Activated CD4-positive, alpha-beta T cell treated with anti-CD3 and anti-CD28 coated beads for 48 hours (primary cell): ENCODE measurements at regions not wholly inside any gene's neighbourhood (a gene's known extent, or its start where the extent isn't known, plus 50 kb on each side); places are given as distances from the start of the nearest gene placed in this dataset.
"Not testable (repeated sequence)": the region's sequence is repeated elsewhere in the genome, so short reads cannot be mapped to it uniquely, and the experiment has no call there.

ENCODE experiments used
- DNase-seq: peaks from one replicate; pipeline ENCODE4 v3.0.0-alpha.2; 2020

DNA sequence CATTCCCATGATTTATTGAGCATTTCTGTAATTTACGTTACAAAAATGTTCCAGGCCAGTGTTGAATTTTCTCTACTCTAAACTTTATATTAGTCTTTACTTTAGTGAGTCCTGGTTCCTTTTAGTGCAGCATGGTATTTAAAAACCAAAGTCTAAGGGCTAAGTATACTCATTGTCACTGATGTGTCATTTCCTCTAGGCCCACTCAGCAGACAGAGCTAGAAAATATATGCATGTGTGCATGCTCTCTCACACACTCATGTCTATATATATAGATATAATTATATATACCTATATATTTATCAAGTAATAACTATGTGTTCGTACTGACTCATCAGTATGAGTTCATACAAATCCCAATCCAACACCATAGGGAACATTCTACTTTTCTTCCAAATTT lies 132.5 kb upstream of the SLC8A1 start:
- no peak for DNase-seq

DNA sequence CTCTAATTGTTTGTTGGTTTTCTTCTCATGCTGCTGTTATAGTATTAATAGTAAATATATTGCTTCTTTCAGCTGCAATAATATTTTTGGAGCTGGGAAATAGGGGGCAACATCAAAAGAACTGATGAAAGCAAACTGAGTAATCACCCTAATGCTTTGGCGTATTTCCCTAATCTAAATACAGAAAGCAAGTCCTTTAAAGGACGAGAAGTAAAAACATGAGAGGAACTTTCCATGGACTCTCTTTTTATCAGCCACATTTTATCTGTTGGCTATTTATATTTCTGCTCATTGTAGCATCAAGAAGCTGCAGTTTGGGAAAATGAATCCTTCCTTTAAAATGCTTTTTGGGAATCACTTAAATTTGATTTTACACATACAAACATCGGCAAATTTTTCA lies 139.9 kb upstream of the SLC8A1 start:
- no peak for DNase-seq

DNA sequence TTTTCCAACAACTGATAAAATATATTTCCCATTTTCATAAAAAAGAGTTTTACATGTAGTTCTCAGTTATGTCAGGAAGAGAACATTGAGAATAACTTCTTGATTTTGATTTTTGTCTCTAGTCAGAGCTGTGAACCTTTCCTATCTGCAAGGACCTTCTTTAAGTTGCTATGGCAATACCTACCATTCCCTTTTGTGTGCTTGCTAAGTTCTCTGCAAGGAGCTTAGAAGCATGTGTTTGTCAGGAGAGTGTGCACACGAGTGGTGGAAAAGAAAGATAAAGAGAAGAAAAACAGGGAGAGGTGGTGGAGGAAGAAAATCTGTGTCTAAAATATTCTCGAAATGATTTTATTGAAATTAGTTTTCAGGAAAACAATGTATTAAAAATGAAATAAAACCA lies 140.3 kb upstream of the SLC8A1 start:
- DNase-seq = no peak

DNA sequence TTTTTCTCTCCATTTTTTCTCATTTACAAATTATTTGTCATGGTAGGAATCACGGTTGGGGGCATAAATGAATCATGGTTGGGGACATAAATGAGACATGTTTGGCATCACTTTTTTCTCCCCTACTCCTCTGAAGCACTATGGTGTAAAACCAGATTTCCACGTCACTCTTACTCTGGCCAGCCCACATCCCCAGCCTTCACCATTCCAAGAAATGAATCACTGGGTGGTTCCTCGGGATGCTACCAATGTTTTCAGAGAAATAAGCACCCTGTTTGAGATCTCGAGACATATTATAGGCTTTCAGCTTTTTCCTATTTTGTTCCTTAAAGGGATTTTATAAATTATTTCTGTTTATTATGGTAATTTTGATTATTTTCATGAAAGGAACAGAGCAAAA lies 155.0 kb upstream of the SLC8A1 start:
- DNase-seq = no peak

DNA sequence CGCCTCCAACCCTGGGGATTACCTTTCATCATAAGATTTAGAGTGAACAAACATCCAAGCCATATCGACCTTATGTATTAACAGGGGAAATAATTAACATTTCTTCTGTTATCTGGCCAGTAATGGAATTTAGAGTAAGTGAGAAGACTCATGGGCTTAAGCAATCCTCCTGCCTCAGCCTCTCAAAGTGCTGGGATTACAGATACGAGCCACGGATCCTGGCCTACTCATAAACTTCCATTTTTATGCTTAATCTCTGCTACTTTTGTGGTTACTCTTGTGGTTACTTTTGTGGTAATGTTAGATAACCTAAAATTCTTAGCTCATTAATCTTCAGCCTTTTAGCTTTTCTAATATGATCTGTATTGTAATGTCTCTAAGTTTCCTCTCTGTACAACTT lies 159.3 kb upstream of the SLC8A1 start:
- DNase-seq = no peak

DNA sequence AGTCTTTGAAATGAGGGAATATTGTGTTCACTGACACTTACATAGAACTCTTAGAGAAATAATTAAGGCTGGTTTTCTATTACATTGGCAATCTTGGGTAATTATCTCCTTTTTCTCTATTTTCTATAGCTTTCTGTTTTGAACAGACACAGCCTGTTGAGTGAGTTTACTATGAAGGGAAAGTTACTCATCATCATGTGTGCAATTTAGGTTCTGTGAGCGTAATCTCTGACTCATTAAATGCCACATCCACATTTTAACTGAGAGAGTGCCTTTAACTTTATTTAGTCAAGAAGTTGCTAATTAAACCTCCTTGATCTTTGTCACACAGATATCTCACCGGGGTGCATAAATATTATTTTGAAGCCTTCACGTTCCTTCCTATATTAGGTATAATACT lies 174.0 kb upstream of the SLC8A1 start:
- DNase-seq = no peak

DNA sequence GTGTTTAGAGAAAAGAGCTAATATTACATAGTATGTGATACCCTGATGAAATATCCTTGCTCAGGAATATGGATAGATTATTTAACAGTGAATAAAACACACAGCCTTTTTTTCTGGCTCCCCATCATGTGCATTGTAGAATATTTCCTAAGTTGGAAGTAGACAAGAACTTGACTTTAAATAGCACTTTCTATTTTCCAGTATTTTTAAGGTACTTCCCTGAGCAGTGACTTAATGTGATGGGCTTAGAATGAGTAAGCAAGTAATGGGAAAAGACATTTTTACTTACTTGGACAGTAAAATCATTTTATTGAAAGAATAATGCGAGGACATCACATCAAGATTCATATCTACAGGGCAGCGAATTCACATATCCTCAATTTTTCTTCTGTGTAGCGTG lies 176.7 kb upstream of the SLC8A1 start:
- DNase-seq = no peak

DNA sequence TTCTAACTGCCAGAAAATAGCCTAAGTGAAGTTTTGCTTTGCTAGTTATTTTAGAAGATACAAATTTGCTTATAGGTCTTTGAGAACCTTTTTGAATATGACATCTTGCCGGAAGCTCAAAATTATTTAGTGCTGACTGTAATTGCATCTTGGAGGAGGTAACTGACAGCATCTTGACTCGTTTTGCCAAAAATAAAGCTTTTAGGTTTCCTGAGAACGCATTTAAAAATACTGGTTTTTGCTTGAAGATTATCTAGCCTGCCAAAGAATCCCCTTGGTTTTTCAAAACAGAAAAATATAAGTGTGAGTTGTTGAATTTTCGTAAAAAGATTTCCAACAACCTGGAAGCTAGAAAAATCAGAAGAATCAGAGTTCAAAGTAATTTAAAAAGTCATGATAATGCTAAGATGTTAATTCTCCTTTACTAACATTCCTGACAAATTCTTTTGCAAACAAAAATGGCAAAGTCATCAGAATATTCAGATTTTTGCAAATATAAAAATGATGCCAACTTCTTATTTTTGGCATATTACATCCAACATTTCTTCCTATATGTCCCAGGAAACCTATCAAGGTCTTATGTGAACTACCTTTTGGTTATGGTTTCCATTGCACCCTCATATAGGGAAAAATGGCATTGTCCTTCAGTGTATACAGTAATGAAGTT lies 178.0 kb upstream of the SLC8A1 start:
- no peak for DNase-seq

DNA sequence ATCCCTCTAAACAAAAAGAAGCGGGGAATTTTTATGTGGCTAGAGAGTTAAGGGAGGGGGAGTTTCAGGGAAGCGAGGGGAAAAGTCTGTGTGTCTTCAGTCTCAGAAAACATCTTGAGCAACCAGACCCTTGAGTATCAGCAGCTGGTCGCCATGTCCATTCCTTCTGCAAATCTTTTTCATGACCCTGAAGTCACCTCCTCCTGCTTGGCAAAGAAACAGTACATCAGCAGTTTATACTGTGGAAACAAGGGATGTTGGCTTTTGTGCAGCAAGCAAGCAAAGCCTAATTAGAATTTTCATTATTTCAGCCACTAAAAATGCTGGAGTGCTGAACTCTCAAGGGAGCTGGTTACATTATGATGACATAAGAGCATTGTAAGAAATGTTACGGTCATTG lies 187.4 kb upstream of the SLC8A1 start:
- DNase-seq = no peak

DNA sequence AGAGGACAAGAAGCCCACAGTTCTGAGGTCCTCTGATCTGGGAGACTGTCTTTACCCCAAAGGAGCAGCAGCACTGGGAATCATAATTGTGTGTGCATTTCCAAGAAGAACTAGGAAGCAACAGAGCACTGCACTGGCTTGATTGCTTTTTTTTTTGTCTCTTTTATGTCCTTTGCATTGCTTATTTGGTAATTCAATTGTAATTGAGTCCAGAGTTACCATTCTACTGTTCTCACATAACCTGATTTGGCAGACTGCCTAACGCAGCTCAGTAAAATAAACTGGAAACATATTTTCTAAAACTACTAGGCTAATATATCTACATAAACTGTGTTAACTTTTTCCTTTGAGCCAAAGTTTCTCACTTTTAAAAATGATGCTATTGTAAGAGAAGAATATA lies 190.3 kb upstream of the SLC8A1 start:
- DNase-seq = no peak

DNA sequence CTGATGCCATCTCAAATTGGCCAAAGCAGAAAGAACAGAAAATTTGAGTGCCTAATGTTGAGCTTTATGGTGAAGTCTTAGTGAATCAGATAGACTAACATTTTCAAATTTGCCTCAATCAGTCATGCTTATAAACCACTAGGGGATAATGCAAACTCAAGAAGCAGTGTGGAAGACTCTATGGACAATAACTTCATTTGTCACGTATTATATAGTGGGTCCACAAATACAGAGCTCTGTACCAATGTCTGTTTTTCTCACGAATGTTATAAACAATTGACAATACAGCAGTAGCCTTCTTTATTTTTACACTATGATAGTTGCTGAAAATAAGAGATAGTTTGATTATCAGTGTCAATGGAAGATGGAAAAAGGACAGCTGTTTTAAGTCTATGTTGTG lies 190.8 kb upstream of the SLC8A1 start:
- DNase-seq = no peak

DNA sequence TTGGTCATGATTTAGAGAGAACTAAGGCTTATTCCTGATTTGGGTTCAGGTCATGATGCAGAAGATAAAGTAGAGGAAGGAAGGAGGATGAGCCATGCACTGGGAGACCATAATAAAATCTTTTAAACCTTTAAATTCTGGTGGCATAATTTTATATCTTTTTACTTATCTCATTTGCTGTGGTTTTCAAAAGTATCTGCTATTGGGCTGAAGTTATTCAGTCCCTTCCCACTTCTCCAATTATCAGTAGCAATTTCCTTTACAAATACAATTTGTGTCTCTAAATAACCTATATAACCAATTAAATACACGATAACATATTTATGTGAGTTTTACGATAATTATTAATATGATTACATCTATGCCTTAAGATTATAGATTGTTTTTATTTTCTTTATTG lies 194.8 kb upstream of the SLC8A1 start:
- DNase-seq = no peak

DNA sequence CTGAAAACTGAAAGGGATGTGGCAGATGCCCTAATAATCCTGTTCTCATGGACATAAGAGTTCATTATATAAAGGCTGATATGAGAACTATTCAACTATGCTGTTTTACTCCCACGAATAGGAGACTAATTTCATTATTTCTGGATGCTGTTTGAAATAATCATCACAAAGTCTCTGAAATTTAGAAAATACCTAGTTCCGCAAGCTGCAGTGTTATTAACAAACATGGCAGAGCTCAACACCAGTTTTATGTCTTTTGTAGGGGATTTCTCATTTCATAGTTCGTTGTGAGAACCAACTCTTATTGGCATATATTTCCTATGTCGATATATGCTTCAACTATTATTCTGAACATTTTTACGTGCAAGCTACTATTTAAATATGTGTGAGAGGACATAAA lies 200.3 kb upstream of the SLC8A1 start:
- DNase-seq = no peak

DNA sequence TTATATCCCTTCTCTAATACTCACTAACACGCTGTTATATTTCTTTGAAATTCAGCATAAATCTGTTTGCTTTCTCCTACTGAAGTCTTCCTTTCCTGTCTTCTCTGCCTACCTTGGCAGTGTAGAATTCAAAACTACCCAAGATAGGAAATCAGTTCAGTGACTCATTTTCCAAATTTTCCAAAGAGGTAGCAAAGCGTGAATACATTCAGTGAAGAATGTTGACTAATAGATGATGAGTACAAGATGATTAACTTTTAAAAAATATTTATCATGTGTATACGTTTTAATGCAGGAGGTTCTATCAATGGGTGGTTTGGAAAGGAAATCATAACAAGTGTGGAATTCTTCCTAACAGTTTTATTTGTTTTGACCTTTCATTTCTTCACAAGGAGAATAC lies 201.9 kb upstream of the SLC8A1 start:
- DNase-seq = no peak

DNA sequence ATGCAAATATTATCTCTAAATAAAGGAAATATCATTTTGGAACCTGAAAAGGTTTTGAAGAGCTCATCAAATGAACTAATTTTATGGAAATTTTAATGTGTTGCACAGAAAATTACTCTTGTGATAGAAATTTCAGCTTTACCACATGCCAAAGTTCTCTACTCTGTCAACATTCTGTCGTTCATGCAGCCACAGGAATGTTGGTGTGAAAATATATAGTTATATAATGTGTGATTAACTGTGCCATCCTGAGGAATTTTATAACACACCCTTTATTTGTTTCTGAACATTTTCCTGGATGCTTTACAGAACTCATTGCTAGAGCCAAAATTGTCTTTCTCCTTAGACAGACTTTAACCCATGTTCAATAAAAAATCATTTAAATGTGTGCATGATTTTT lies 202.5 kb upstream of the SLC8A1 start:
- no peak for DNase-seq

DNA sequence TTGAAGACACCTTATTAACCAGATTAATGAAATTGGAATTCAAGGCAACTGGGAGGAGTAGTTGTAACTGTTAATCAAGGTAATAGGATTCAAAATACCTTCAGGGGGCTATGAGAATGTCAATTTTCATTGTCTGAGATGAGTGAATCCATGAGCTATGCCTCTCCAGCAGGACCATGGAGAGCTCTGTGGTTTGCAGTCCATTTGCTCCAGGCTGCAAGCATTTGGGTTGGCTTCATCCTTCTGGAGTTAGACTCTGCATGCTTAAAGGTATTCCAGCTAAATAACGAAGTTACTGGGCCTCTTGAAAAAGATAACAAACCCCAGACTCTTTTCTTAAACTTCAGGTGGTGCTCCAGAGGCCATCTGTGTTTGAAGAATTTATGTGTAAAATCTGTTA lies 207.1 kb upstream of the SLC8A1 start:
- no peak for DNase-seq

DNA sequence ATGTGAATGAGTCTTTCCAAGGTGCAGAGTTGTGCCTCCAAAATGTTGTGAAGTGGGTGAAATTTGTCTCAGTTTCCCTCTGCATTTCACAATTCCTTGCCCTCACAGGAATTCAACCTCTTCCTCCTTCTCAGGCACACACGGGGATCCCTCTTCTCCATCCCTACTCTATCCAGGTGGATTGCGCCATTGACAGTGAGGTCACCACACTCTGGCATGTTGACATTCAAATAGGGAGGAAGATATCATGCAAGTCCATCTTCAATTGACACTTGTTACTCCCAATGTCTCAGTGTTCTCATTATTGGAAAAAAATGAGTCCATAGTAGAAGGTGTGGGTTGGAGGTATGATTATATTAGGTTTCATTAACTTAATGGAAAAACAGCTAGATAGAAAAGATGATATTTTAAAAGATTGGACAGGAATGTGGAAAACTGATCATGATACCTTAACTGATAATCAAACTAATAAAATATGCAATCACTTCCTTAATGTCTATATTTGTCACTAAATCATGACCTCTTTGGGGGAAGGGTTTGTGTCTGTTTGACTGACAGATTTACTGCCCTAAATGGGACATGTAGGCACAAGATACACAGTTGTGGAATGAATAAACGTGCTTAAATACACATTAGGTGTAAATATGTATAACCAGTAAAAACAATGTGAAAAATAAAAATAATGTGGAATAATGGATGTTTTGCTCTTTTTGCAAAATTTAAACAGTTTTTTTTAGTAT lies 213.8 kb upstream of the SLC8A1 start:
- no peak for DNase-seq

DNA sequence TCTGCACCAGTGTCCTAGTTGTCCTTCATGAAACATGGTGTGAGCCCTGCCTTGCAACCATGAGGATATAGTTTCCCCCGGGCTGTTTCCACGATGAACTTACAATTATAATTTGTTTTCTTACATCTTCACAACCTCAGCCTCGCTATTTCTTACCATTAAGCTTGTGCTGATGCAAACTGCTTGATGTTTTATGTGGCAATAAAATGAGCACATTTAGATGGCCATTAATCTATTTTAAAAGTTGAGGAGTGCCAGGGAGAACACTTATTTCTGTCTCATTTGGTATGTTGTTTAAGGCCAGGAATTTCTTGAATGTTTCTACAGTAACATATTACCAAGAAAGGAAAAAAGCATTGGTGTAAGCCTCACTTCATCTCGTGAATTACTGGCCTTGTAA lies 214.5 kb upstream of the SLC8A1 start:
- DNase-seq = no peak

DNA sequence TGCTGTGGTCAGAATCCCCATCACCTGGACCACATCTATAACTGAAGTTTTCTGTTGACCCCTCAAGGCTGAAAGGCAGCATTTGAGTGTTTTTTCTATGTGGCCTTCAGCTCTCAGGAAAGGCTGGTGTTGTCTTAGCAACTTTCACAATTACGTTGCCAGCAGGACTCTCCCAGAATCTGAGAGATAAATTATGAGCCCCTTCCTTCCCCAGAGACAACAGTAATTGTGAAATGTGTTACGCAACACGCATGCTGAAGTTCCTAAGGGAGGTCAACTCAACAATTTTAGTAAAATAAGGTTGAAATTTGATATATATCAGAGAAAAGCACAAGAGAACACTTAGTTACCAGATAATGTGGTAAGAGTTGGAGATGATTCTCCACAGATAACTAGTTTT lies 216.5 kb upstream of the SLC8A1 start:
- no peak for DNase-seq

DNA sequence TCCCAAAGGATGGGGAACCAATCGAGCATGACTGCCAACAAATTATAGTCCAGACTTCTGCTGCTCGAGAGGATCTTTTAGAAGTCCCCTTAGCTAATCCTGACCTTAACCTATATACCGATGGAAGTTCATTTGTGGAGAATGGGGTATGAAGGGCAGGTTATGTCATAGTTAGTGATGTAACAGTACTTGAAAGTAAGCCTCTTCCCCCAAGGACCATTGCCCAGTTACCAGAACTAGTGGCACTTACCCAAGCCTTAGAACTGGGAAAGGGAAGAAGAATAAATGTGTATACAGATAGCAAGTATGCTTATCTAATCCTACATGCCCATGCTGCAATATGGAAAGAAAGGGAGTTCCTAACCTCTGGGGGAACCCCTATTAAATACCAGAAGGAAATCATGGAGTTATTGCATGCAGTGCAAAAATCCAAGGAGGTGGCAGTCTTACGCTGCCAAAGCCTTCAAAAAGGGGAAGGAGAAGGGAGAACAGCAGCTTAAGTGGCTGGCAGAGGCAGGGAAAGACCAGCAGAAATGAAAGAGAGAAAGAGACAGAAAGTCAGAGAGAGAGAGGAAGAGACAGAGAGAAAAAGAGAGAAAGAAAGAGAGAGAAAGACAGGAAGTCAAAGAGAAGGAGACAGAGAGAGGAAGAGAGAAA lies 224.4 kb upstream of the SLC8A1 start:
- not testable (repeated sequence) for DNase-seq

DNA sequence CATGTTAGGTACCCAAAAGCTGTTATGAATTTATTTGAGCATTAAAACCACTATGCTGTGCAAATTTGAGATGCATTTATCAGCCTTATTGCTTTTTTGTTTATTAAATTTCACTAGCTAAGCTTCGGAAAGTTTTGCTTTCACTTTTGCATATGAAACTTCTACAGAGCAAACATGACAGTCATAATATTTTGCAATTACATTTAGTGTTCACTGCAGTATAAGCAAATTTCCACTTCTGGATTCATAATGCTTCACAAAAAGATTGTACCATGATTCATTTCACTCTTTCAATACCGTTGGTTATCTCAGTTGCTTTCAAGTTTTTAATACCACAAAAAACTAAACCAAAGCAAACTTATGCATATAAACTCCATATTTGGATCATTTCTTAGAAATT lies 228.7 kb upstream of the SLC8A1 start:
- no peak for DNase-seq

DNA sequence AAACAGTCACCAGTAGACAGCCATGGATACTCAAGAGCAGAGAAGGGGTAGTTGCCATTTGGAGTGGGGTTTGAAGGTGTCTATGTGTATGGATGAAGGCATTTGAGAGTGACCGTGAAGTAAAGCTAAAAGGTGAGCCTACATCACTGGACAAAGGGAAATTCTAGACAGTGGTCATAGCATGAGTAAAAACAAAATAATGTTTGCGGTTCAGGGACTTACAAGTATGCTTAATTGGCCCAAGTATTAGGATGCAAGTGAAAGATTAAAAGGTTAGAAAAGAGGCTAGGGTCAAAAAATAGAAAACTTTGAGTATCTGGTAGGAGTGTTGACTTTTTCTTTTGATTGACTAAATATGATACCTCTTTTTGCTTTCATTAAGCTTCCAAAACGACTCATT lies 238.1 kb upstream of the SLC8A1 start:
- DNase-seq = no peak

DNA sequence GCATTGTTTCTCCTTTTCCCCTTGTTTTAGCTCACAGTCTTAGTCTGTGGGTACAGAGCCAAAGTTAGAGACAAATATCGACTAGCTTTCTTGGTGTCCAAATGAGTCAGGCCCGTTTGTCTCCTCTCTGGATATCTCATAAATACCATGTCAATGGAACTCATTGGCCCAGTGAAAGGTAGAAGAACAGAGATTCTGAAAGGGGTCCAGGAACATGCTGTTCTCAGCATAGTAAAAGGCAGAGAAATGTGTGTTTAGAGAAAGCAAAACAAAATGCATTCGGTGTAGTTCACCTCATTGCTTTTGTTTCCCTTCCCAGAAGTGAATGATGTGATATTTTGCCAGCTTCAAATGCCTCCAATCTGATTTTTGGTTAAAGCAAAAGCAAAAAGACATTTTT lies 238.6 kb upstream of the SLC8A1 start:
- no peak for DNase-seq

DNA sequence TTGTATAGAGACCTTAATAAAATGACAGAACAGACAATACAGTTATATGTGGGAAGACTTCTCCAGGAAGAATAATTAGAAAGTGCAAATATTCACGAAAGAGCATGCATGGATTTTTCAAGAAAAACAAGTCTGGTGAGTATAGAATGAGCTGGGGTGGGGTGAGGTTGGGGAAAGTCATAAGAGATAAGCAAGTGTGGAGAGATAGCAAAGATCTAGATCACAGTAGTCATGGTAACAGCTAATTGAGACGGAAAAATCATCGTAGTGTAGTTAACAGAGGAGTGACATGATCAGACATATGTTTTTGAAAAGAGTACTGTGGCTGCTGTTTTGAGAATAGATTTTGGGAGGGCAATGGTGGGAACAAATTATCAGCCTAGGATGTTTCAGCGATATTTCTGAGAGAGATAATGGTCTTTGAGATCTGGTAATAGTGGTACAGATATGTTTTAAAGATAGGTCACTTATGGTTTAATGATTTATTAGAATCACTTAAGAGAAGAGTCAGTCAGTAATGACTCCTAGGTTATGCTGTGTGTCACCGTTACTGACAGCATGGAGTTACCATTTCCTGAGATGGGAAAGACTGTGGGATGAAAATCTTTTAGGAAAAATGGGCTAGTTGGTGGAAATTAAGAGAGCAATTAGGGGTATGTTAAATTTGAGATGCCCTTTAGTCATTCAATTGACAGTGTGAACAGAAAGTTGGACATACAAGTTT lies 248.5 kb upstream of the SLC8A1 start:
- DNase-seq = no peak
